IMR-90 (cell line): ENCODE measurements at regions not wholly inside any gene's neighbourhood (a gene's known extent, or its start where the extent isn't known, plus 50 kb on each side); places are given as distances from the start of the nearest gene placed in this dataset.

Experiments
- ATAC-seq: fragments of 200-7000 bp; cut with Tn5 transposase; 2 replicates; pipeline ENCODE4 v1.9.1; 2020; ENCODE audit warnings: low read depth, mild to moderate bottlenecking, moderate library complexity
- BruUV-seq: library from RNA; stranded (reverse); fragments of 400-500 nt; replicated peaks from 2 replicates; lab custom pipeline; 2021; lab: Mats Ljungman, UMichigan
- CTCF ChIA-PET: fragments of 300-600 bp; formaldehyde crosslinking; extraction: SDS; loops from one replicate; lab custom pipeline; 2021; ENCODE audit warnings: antibody characterized with exemption; lab: Yijun Ruan, JAX
- POLR2A ChIA-PET: fragments of 300-600 bp; sonication (Branson Sonifier 250); formaldehyde crosslinking; loops from one replicate; lab custom pipeline; 2022; ENCODE audit warnings: antibody characterized with exemption; ENCODE audit not compliant: unreplicated experiment; lab: Charles Lee
- DNase-seq: peaks from one replicate; pipeline ENCODE4 v3.0.0; 2013
- H2AFZ ChIP-seq: replicated peaks from 2 replicates; pipeline ENCODE3; 2013; ENCODE audit warnings: low read length, mild to moderate bottlenecking; ENCODE audit not compliant: poor library complexity
- H2AK5ac ChIP-seq: 2 replicates; pipeline ENCODE4 v1.6.1; 2013; ENCODE audit warnings: low read depth, low read length, inconsistent platforms
- H2AK9ac ChIP-seq: replicated peaks from 2 replicates; pipeline ENCODE3; 2013; ENCODE audit warnings: mild to moderate bottlenecking, low read depth, low read length, moderate library complexity; ENCODE audit not compliant: poor library complexity
- H2BK120ac ChIP-seq: 2 replicates; pipeline ENCODE4 v1.6.1; 2013; ENCODE audit warnings: low read depth, low read length, inconsistent platforms
- H2BK15ac ChIP-seq: 3 replicates; pipeline ENCODE4 v1.6.1; 2013; ENCODE audit warnings: low read depth, low read length, inconsistent platforms
- H2BK20ac ChIP-seq: 2 replicates; pipeline ENCODE4 v1.6.1; 2013; ENCODE audit warnings: low read depth, mild to moderate bottlenecking, inconsistent platforms, low read length, moderate library complexity
- H2BK5ac ChIP-seq: 2 replicates; pipeline ENCODE4 v1.6.1; 2013; ENCODE audit warnings: mild to moderate bottlenecking, low read depth, low read length, inconsistent platforms; ENCODE audit not compliant: poor library complexity, severe bottlenecking
- H3K14ac ChIP-seq: replicated peaks from 2 replicates; pipeline ENCODE4 v1.6.1; 2013; ENCODE audit warnings: low read depth, low read length, inconsistent platforms
- H3K18ac ChIP-seq: 2 replicates; pipeline ENCODE4 v1.6.1; 2013; ENCODE audit warnings: low read depth, low read length, control low read depth
- H3K23ac ChIP-seq: 2 replicates; pipeline ENCODE4 v1.6.1; 2013; ENCODE audit warnings: low read depth, low read length, inconsistent platforms
- H3K27ac ChIP-seq: 2 replicates; pipeline ENCODE4 v1.5.1; 2013; ENCODE audit warnings: mild to moderate bottlenecking, control low read depth, low read length; ENCODE audit not compliant: insufficient read depth
- H3K27me3 ChIP-seq: 2 replicates; pipeline ENCODE4 v1.6.1; 2013; ENCODE audit warnings: low read length; ENCODE audit not compliant: control insufficient read depth, insufficient read depth
- H3K36me3 ChIP-seq: 2 replicates; pipeline ENCODE4 v1.6.1; 2013; ENCODE audit warnings: low read length, mixed read lengths; ENCODE audit not compliant: control insufficient read depth, insufficient read depth
- H3K4ac ChIP-seq: 2 replicates; pipeline ENCODE4 v1.6.1; 2013; ENCODE audit warnings: low read depth, low read length, inconsistent platforms
- H3K4me1 ChIP-seq: 2 replicates; pipeline ENCODE4 v1.6.1; 2013; ENCODE audit warnings: low read length, mixed read lengths; ENCODE audit not compliant: control insufficient read depth, insufficient read depth
- H3K4me2 ChIP-seq: 2 replicates; pipeline ENCODE4 v1.6.1; 2013; ENCODE audit warnings: low read depth, mild to moderate bottlenecking, control low read depth, low read length, moderate library complexity
- H3K4me3 ChIP-seq: 2 replicates; pipeline ENCODE4 v1.5.1; 2013; ENCODE audit warnings: low read depth, mild to moderate bottlenecking, control low read depth, low read length, moderate library complexity; ENCODE audit not compliant: insufficient read depth
- H3K56ac ChIP-seq: 2 replicates; pipeline ENCODE4 v1.6.1; 2013; ENCODE audit warnings: low read length, inconsistent platforms; ENCODE audit not compliant: insufficient read depth; ENCODE audit errors: extremely low read depth
- H3K79me1 ChIP-seq, 2 experiments: 2 replicates each; pipeline ENCODE4 v1.6.1; 2013; ENCODE audit warnings: low read length in 2 of 2, inconsistent platforms in 1 of 2, low read depth in 1 of 2
- H3K9ac ChIP-seq: 2 replicates; pipeline ENCODE4 v1.6.1; 2013; ENCODE audit warnings: low read depth, low read length, control low read depth
- H3K9me1 ChIP-seq: 2 replicates; pipeline ENCODE4 v1.6.1; 2013; ENCODE audit warnings: low read length, inconsistent platforms; ENCODE audit not compliant: insufficient read depth
- H3K9me3 ChIP-seq: 2 replicates; pipeline ENCODE4 v1.6.1; 2013; ENCODE audit warnings: low read length; ENCODE audit not compliant: control insufficient read depth, insufficient read depth
- H4K20me1 ChIP-seq: 2 replicates; pipeline ENCODE4 v1.6.1; 2013; ENCODE audit warnings: low read length, inconsistent platforms; ENCODE audit not compliant: insufficient read depth
- H4K5ac ChIP-seq: 2 replicates; pipeline ENCODE4 v1.6.1; 2013; ENCODE audit warnings: mild to moderate bottlenecking, low read depth, low read length, control low read depth
- H4K8ac ChIP-seq, 2 experiments: 2 replicates each; pipeline ENCODE4 v1.6.1; 2013; ENCODE audit warnings: low read depth in 2 of 2, low read length in 2 of 2, control low read depth in 1 of 2, inconsistent platforms in 1 of 2
- H4K91ac ChIP-seq: 2 replicates; pipeline ENCODE4 v1.6.1; 2013; ENCODE audit warnings: low read depth, low read length, inconsistent platforms; ENCODE audit not compliant: insufficient read depth
- BHLHE40 ChIP-seq: fragments of 150-350 bp; IDR thresholded peaks from 2 replicates; pipeline ENCODE4 v1.6.1; 2016; ENCODE audit warnings: mild to moderate bottlenecking, low read depth, low read length
- CEBPB ChIP-seq: IDR thresholded peaks from 2 replicates; pipeline ENCODE4 v1.6.1; 2012; ENCODE audit warnings: low read depth, low read length, improper control_type of control experiment
- FOS ChIP-seq: fragments of 150-350 bp; IDR thresholded peaks from 2 replicates; pipeline ENCODE4 v1.6.1; 2016; ENCODE audit warnings: low read depth, low read length
- MAFK ChIP-seq: IDR thresholded peaks from 2 replicates; pipeline ENCODE4 v1.6.1; 2012; ENCODE audit warnings: low read depth, low read length, improper control_type of control experiment
- MXI1 ChIP-seq: IDR thresholded peaks from 2 replicates; pipeline ENCODE4 v1.6.1; 2012; ENCODE audit warnings: low read depth, mild to moderate bottlenecking, low read length, moderate library complexity, borderline replicate concordance
- NFE2L2 ChIP-seq: fragments of 150-350 bp; IDR thresholded peaks from 2 replicates; pipeline ENCODE4 v1.6.1; 2016; ENCODE audit warnings: low read depth, mild to moderate bottlenecking, low read length
- RAD21 ChIP-seq: IDR thresholded peaks from 2 replicates; pipeline ENCODE4 v1.6.1; 2012; ENCODE audit warnings: low read length, improper control_type of control experiment
- RCOR1 ChIP-seq: IDR thresholded peaks from 2 replicates; pipeline ENCODE4 v1.6.1; 2012; ENCODE audit warnings: mild to moderate bottlenecking, low read length, improper control_type of control experiment; ENCODE audit not compliant: insufficient replicate concordance
- SMC3 ChIP-seq: fragments of 150-350 bp; IDR thresholded peaks from 2 replicates; pipeline ENCODE4 v1.6.1; 2016; ENCODE audit warnings: low read depth, mild to moderate bottlenecking, antibody characterized with exemption, low read length, moderate library complexity
- WGBS, 2 experiments: methylation state at CpG; one replicate each; pipeline versions ENCODE4 v1.1.5 to v1.1.7; 2013; ENCODE audit warnings: missing lambda C conversion rate in 2 of 2; ENCODE audit not compliant: insufficient read length in 1 of 2; ENCODE audit errors: extremely low coverage in 2 of 2; 5-methylcytosine and 5-hydroxymethylcytosine counted together
- dilution Hi-C: fragments of 300-500 bp; cut with HindIII; formaldehyde crosslinking; loops from one replicate; pipeline ENCODE4 v1.14.3; 2018; ENCODE audit warnings: low sequenced_read_pairs; ENCODE audit not compliant: unreplicated experiment
- in situ Hi-C: fragments of 300-500 bp; cut with MboI; formaldehyde crosslinking; loops from 3 replicates; pipeline ENCODE4 v1.14.3; 2019; ENCODE audit warnings: low sequenced_read_pairs, inconsistent platforms, mixed read lengths
- intact Hi-C: fragments of 100-400 bp; cut with micrococcal nuclease; formaldehyde crosslinking; loops from 2 replicates; pipeline ENCODE4 v1.10.0; 2022
- TF ChIP-seq, protein P1 (sequence below): conservative IDR thresholded peaks from 2 replicates; pipeline ENCODE4 v1.5.1; 2012; ENCODE audit warnings: mild to moderate bottlenecking, low read depth, low read length, improper control_type of control experiment

DNA sequence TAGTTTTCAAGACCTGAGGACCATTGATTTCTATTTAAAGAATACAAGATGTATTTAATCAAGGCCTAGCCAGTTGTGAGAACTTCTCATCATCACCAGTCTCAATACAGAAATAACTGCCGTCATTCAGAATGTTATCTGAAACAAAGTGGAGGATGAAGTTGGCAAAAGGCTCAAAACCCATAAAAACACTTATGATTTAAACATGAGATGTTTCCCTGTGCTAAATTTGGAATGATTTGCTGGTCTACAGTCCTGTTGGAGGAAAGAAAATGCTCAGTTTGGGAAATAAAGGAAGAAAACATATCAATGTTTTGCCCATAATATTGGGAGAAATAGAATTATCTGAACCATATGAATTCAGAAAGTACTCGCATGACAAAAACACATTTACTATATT, 192.2 kb downstream of the ADGRA3 start:
- Histone ChIP-seq H3K27me3 (no peaks in the 10 kb centered on the region), H3K9me3 (no peaks in the 10 kb centered on the region), H3K4ac (no peak overlapping the region), H3K4me2 (no peak overlapping the region), H3K36me3 (no peaks in the 10 kb centered on the region), H3K4me3 (no peak overlapping the region), H2BK5ac (no peak overlapping the region), H3K14ac (no peak overlapping the region), H3K9ac (no peak overlapping the region), H4K20me1 (no peaks in the 10 kb centered on the region), H4K91ac (no peak overlapping the region), H3K23ac (no peak overlapping the region), H3K79me1 (no peaks in the 10 kb centered on the region), H2BK15ac (no peak overlapping the region), H4K8ac (no peak overlapping the region), H2BK20ac (no peak overlapping the region), H3K56ac (no peak overlapping the region), H3K27ac (no peak overlapping the region), H2BK120ac (no peak overlapping the region), H3K18ac (no peak overlapping the region), H2AK5ac (no peak overlapping the region), H2AK9ac (no peak overlapping the region), H3K4me1 (no peaks in the 10 kb centered on the region), H4K5ac (no peak overlapping the region), H2AFZ (no peak overlapping the region), H3K9me1 (no peaks in the 10 kb centered on the region)
- no CpG with 5 or more reads among the region's 2 CpGs for WGBS, 2 experiments
- DNase-seq (no peak), ATAC-seq (no peak)
- BruUV-seq, result no TSS peak
- in situ Hi-C loops (no loop called here), dilution Hi-C loops (no loop called here), intact Hi-C loops (no loop called here)
- TF ChIP-seq CEBPB (no peak), RAD21 (no peak), FOS (no peak), SMC3 (no peak), MXI1 (no peak), RCOR1 (no peak), BHLHE40 (no peak), MAFK (no peak), NFE2L2 (no peak)
- TF ChIP-seq, protein P1, sequence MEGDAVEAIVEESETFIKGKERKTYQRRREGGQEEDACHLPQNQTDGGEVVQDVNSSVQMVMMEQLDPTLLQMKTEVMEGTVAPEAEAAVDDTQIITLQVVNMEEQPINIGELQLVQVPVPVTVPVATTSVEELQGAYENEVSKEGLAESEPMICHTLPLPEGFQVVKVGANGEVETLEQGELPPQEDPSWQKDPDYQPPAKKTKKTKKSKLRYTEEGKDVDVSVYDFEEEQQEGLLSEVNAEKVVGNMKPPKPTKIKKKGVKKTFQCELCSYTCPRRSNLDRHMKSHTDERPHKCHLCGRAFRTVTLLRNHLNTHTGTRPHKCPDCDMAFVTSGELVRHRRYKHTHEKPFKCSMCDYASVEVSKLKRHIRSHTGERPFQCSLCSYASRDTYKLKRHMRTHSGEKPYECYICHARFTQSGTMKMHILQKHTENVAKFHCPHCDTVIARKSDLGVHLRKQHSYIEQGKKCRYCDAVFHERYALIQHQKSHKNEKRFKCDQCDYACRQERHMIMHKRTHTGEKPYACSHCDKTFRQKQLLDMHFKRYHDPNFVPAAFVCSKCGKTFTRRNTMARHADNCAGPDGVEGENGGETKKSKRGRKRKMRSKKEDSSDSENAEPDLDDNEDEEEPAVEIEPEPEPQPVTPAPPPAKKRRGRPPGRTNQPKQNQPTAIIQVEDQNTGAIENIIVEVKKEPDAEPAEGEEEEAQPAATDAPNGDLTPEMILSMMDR, result no peak
- CTCF ChIA-PET, result no interaction called here
- POLR2A ChIA-PET, result no interaction called here
